Liver (tissue), 8 donors: ENCODE measurements at regions not wholly inside any gene's neighbourhood (a gene's known extent, or its start where the extent isn't known, plus 50 kb on each side); places are given as distances from the start of the nearest gene placed in this dataset.

Experiments used
- DNase-seq: peaks from one replicate; pipeline ENCODE4 v3.0.0-alpha.2; 2017; ENCODE audit warnings: low spot score
- H3K27ac ChIP-seq, 2 donors: one replicate each; pipeline ENCODE4 v1.7.0; 2013; ENCODE audit warnings: inconsistent platforms in 2 of 2, low read length in 2 of 2, control low read depth in 1 of 2, low read depth in 1 of 2, mild to moderate bottlenecking in 1 of 2
- H3K27me3 ChIP-seq, 4 donors: one replicate each; pipeline versions ENCODE4 v1.6.1 to v1.7.0; 2013; ENCODE audit warnings: low read length in 3 of 4, inconsistent platforms in 1 of 4, mild to moderate bottlenecking in 1 of 4, moderate library complexity in 1 of 4; ENCODE audit not compliant: control insufficient read depth in 4 of 4, insufficient read depth in 4 of 4
- H3K36me3 ChIP-seq, 4 donors: one replicate each; pipeline versions ENCODE4 v1.6.1 to v1.7.0; 2013; ENCODE audit warnings: low read length in 3 of 4, mild to moderate bottlenecking in 3 of 4, low read depth in 1 of 4, moderate library complexity in 1 of 4; ENCODE audit not compliant: control insufficient read depth in 4 of 4, insufficient read depth in 3 of 4
- H3K4me1 ChIP-seq, 4 donors: one replicate each; pipeline versions ENCODE4 v1.6.1 to v1.7.0; 2013; ENCODE audit warnings: low read length in 3 of 4, mild to moderate bottlenecking in 3 of 4, moderate library complexity in 1 of 4; ENCODE audit not compliant: control insufficient read depth in 4 of 4, insufficient read depth in 4 of 4
- H3K4me3 ChIP-seq, 3 donors: one replicate each; pipeline versions ENCODE4 v1.6.1 to v1.7.0; 2013; ENCODE audit warnings: low read length in 3 of 3, control low read depth in 1 of 3, low read depth in 1 of 3, mild to moderate bottlenecking in 1 of 3
- H3K9ac ChIP-seq, 2 donors: one replicate each; pipeline ENCODE4 v1.7.0; 2013; ENCODE audit warnings: low read length in 2 of 2, mild to moderate bottlenecking in 2 of 2, moderate library complexity in 2 of 2, control low read depth in 1 of 2, low read depth in 1 of 2
- H3K9me3 ChIP-seq, 4 donors: one replicate each; pipeline versions ENCODE4 v1.6.1 to v1.7.0; 2013; ENCODE audit warnings: low read length in 3 of 4; ENCODE audit not compliant: control insufficient read depth in 4 of 4
- EGR1 ChIP-seq, 2 donors: IDR thresholded peaks; 2 replicates each; pipeline ENCODE4 v1.6.1; 2016 to 2018; ENCODE audit warnings: antibody characterized with exemption in 2 of 2, low read depth in 2 of 2
- FOXA1 ChIP-seq: IDR thresholded peaks from 2 replicates; pipeline ENCODE4 v1.6.1; 2016; ENCODE audit warnings: antibody characterized with exemption
- FOXA2 ChIP-seq: IDR thresholded peaks from 2 replicates; pipeline ENCODE4 v1.6.1; 2016; ENCODE audit warnings: antibody characterized with exemption
- GABPA ChIP-seq, 2 donors: IDR thresholded peaks in 1 of 2; conservative IDR thresholded peaks in 1 of 2; 2 replicates each; pipeline ENCODE4 v1.6.1; 2016; ENCODE audit warnings: antibody characterized with exemption in 2 of 2, mild to moderate bottlenecking in 1 of 2, moderate library complexity in 1 of 2
- HNF4A ChIP-seq, 2 donors: conservative IDR thresholded peaks; 2 replicates each; pipeline ENCODE4 v1.6.1; 2016; ENCODE audit warnings: antibody characterized with exemption in 2 of 2, mild to moderate bottlenecking in 2 of 2
- HNF4G ChIP-seq: IDR thresholded peaks from 2 replicates; pipeline ENCODE4 v1.6.1; 2016; ENCODE audit warnings: antibody characterized with exemption
- JUND ChIP-seq, 2 donors: IDR thresholded peaks; 2 replicates each; pipeline ENCODE4 v1.6.1; 2016; ENCODE audit warnings: antibody characterized with exemption in 2 of 2
- NR2F2 ChIP-seq: IDR thresholded peaks from 2 replicates; pipeline ENCODE4 v1.6.1; 2016; ENCODE audit warnings: antibody characterized with exemption
- RAD21 ChIP-seq, 2 donors: IDR thresholded peaks; 2 replicates each; pipeline ENCODE4 v1.6.1; 2016; ENCODE audit warnings: antibody characterized with exemption in 2 of 2, mild to moderate bottlenecking in 2 of 2
- RXRA ChIP-seq, 2 donors: IDR thresholded peaks; 2 replicates each; pipeline ENCODE4 v1.6.1; 2017 to 2018; ENCODE audit warnings: antibody characterized with exemption in 2 of 2, mild to moderate bottlenecking in 1 of 2
- SP1 ChIP-seq: IDR thresholded peaks from 2 replicates; pipeline ENCODE4 v1.6.1; 2018; ENCODE audit warnings: antibody characterized with exemption, mild to moderate bottlenecking
- TAF1 ChIP-seq: conservative IDR thresholded peaks from 2 replicates; pipeline ENCODE4 v1.6.1; 2016; ENCODE audit warnings: antibody characterized with exemption, mild to moderate bottlenecking
- YY1 ChIP-seq: IDR thresholded peaks from 2 replicates; pipeline ENCODE4 v1.6.1; 2016; ENCODE audit warnings: antibody characterized with exemption, mild to moderate bottlenecking
- WGBS: extraction: QIAGEN DNeasy Blood & Tissue Kit; methylation state at CpG from one replicate; pipeline ENCODE4 v1.1.7; 2013; 5-methylcytosine and 5-hydroxymethylcytosine counted together
- TF ChIP-seq, protein P1 (sequence below): IDR thresholded peaks from 2 replicates; pipeline ENCODE4 v1.6.1; 2016; ENCODE audit warnings: antibody characterized with exemption
- TF ChIP-seq, protein P2 (sequence below): IDR thresholded peaks from 2 replicates; pipeline ENCODE4 v1.6.1; 2016; ENCODE audit warnings: antibody characterized with exemption
- TF ChIP-seq, protein P3 (sequence below): fragments of 150-350 bp; IDR thresholded peaks from 2 replicates; pipeline ENCODE4 v1.5.1; 2017; ENCODE audit warnings: improper control_type of control experiment, low read depth, low read length; ENCODE audit not compliant: missing input control
- TF ChIP-seq, protein P4 (sequence below): IDR thresholded peaks from 2 replicates; pipeline ENCODE4 v1.6.1; 2016; ENCODE audit warnings: antibody characterized with exemption, mild to moderate bottlenecking
- TF ChIP-seq, protein P5 (sequence below): IDR thresholded peaks from 2 replicates; pipeline ENCODE4 v1.6.1; 2016; ENCODE audit warnings: antibody characterized with exemption
- donor health status: healthy.
- donor health status: healthy.
- donor health status: healthy.
- donor health status: healthy.
- donor health status: healthy.

DNA sequence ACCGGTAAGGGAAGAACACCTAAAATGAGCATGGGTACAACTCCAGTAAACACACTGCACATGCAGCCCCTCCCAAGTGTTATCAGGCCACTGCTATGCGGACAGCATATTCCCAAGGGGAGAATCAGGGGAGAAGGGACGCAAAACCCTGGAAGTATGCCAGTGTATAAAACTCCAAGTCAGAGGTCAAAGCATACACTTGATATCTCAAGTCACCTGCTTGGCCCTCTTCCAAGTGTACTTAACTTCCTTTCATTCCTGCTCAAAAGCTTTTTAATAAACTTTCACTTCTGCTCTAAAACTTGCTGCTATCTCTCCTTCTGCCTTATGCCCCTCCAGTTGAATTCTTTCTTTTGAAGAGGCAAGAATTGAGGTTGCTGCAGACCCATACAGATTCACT, 408.1 kb downstream of the HTR1A start:
- no peak for TF ChIP-seq JUND (IDR thresholded peaks at IDR 0.05)
- TF ChIP-seq, protein P1, sequence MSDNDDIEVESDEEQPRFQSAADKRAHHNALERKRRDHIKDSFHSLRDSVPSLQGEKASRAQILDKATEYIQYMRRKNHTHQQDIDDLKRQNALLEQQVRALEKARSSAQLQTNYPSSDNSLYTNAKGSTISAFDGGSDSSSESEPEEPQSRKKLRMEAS, result no peak
- TF ChIP-seq, protein P2, sequence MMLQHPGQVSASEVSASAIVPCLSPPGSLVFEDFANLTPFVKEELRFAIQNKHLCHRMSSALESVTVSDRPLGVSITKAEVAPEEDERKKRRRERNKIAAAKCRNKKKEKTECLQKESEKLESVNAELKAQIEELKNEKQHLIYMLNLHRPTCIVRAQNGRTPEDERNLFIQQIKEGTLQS, result no peak
- TF ChIP-seq, protein P3, sequence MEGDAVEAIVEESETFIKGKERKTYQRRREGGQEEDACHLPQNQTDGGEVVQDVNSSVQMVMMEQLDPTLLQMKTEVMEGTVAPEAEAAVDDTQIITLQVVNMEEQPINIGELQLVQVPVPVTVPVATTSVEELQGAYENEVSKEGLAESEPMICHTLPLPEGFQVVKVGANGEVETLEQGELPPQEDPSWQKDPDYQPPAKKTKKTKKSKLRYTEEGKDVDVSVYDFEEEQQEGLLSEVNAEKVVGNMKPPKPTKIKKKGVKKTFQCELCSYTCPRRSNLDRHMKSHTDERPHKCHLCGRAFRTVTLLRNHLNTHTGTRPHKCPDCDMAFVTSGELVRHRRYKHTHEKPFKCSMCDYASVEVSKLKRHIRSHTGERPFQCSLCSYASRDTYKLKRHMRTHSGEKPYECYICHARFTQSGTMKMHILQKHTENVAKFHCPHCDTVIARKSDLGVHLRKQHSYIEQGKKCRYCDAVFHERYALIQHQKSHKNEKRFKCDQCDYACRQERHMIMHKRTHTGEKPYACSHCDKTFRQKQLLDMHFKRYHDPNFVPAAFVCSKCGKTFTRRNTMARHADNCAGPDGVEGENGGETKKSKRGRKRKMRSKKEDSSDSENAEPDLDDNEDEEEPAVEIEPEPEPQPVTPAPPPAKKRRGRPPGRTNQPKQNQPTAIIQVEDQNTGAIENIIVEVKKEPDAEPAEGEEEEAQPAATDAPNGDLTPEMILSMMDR, result no peak
- TF ChIP-seq, protein P4, sequence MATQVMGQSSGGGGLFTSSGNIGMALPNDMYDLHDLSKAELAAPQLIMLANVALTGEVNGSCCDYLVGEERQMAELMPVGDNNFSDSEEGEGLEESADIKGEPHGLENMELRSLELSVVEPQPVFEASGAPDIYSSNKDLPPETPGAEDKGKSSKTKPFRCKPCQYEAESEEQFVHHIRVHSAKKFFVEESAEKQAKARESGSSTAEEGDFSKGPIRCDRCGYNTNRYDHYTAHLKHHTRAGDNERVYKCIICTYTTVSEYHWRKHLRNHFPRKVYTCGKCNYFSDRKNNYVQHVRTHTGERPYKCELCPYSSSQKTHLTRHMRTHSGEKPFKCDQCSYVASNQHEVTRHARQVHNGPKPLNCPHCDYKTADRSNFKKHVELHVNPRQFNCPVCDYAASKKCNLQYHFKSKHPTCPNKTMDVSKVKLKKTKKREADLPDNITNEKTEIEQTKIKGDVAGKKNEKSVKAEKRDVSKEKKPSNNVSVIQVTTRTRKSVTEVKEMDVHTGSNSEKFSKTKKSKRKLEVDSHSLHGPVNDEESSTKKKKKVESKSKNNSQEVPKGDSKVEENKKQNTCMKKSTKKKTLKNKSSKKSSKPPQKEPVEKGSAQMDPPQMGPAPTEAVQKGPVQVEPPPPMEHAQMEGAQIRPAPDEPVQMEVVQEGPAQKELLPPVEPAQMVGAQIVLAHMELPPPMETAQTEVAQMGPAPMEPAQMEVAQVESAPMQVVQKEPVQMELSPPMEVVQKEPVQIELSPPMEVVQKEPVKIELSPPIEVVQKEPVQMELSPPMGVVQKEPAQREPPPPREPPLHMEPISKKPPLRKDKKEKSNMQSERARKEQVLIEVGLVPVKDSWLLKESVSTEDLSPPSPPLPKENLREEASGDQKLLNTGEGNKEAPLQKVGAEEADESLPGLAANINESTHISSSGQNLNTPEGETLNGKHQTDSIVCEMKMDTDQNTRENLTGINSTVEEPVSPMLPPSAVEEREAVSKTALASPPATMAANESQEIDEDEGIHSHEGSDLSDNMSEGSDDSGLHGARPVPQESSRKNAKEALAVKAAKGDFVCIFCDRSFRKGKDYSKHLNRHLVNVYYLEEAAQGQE, result no peak
- Histone ChIP-seq H3K4me1 (no peaks in the 10 kb centered on the region), H3K9me3 (no peaks in the 10 kb centered on the region), H3K27ac (no peak overlapping the region), H3K27me3 (no peaks in the 10 kb centered on the region), H3K4me3 (no peak overlapping the region), H3K36me3 (no peaks in the 10 kb centered on the region), H3K9ac (no peak overlapping the region)
- DNase-seq, result no peak
- 66% methylated on average over 3 of the region's 3 CpGs for WGBS

DNA sequence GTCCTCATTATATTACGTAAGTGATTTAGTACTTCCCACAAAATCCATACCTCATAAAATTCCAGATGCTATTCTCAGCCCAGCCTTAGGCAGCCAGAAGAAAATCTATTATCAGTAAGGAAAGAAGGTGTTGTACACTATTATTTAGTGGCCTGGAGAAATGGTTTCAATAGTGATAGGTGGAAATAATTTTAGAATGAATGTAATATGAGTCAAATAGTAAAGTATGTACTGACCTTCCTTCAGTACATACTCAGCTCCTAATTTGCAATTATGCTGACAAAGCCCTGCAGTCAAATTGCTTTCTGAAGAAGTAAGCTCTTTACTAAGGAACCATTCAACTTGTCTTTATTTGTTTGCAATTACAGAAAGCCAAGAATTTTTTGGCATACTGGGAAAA, 409.2 kb downstream of the HTR1A start:
- H3K27ac ChIP-seq, result no peak overlapping the region
- no peak for TF ChIP-seq FOXA2
- TF ChIP-seq HNF4G, result no peak
- TF ChIP-seq, protein P5, sequence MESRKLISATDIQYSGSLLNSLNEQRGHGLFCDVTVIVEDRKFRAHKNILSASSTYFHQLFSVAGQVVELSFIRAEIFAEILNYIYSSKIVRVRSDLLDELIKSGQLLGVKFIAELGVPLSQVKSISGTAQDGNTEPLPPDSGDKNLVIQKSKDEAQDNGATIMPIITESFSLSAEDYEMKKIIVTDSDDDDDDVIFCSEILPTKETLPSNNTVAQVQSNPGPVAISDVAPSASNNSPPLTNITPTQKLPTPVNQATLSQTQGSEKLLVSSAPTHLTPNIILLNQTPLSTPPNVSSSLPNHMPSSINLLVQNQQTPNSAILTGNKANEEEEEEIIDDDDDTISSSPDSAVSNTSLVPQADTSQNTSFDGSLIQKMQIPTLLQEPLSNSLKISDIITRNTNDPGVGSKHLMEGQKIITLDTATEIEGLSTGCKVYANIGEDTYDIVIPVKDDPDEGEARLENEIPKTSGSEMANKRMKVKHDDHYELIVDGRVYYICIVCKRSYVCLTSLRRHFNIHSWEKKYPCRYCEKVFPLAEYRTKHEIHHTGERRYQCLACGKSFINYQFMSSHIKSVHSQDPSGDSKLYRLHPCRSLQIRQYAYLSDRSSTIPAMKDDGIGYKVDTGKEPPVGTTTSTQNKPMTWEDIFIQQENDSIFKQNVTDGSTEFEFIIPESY, result no peak
- TF ChIP-seq, protein P2, result no peak
- TF ChIP-seq, protein P1, result no peak
- TF ChIP-seq HNF4A (conservative IDR thresholded peaks at IDR 0.05), result no peak
- no peak for TF ChIP-seq NR2F2
- no peak for TF ChIP-seq TAF1
- no peak for TF ChIP-seq RAD21 (IDR thresholded peaks at IDR 0.05)
- TF ChIP-seq YY1, result no peak
- no peak for TF ChIP-seq EGR1 (IDR thresholded peaks at IDR 0.05; ENCODE audit: low read depth in 2 of 2)
- TF ChIP-seq, protein P4, result no peak
- TF ChIP-seq SP1, result no peak
- no peak for TF ChIP-seq FOXA1
- no peak for TF ChIP-seq RXRA (IDR thresholded peaks at IDR 0.05)
- TF ChIP-seq, protein P3, result no peak
- no peak for TF ChIP-seq JUND (IDR thresholded peaks at IDR 0.05)
- no peak for TF ChIP-seq GABPA (IDR thresholded peaks at IDR 0.05 in 1 of 2, conservative IDR thresholded peaks at IDR 0.05 in 1 of 2)
- H3K4me3 ChIP-seq, result no peak overlapping the region
- DNase-seq, result no peak
- H3K9ac ChIP-seq, result no peak overlapping the region
- H3K27me3 ChIP-seq, result no peaks in the 10 kb centered on the region
- H3K9me3 ChIP-seq, result no peaks in the 10 kb centered on the region
- no peaks in the 10 kb centered on the region for H3K36me3 ChIP-seq
- no peaks in the 10 kb centered on the region for H3K4me1 ChIP-seq
- 95% methylated on average over 1 of the region's 1 CpG for WGBS
